Ishikawa (cell line): ENCODE measurements at regions not wholly inside any gene's neighbourhood (a gene's known extent, or its start where the extent isn't known, plus 50 kb on each side); places are given as distances from the start of the nearest gene placed in this dataset.

Experiments used
- CEBPB ChIP-seq: IDR thresholded peaks from 2 replicates; pipeline ENCODE4 v1.6.1; 2012
- CREB1 ChIP-seq: IDR thresholded peaks from 2 replicates; pipeline ENCODE4 v1.6.1; 2012; ENCODE audit warnings: low read depth
- EGR1 ChIP-seq: IDR thresholded peaks from 2 replicates; pipeline ENCODE4 v1.6.1; 2012
- EP300 ChIP-seq: IDR thresholded peaks from 2 replicates; pipeline ENCODE4 v1.6.1; 2012; ENCODE audit warnings: borderline replicate concordance
- FOXM1 ChIP-seq: IDR thresholded peaks from 2 replicates; pipeline ENCODE4 v1.6.1; 2012; ENCODE audit warnings: low read depth, borderline replicate concordance
- NFIC ChIP-seq: IDR thresholded peaks from 2 replicates; pipeline ENCODE4 v1.6.1; 2012
- RAD21 ChIP-seq: IDR thresholded peaks from 2 replicates; pipeline ENCODE4 v1.6.1; 2012; ENCODE audit warnings: low read depth
- TAF1 ChIP-seq: IDR thresholded peaks from 2 replicates; pipeline ENCODE4 v1.6.1; 2012; ENCODE audit warnings: low read depth, mild to moderate bottlenecking
- TCF12 ChIP-seq: IDR thresholded peaks from 2 replicates; pipeline ENCODE4 v1.6.1; 2012; ENCODE audit warnings: low read depth
- TEAD4 ChIP-seq: IDR thresholded peaks from 2 replicates; pipeline ENCODE4 v1.6.1; 2012
- YY1 ChIP-seq: IDR thresholded peaks from 2 replicates; pipeline ENCODE4 v1.6.1; 2012; ENCODE audit warnings: low read depth
- ZBTB7A ChIP-seq: IDR thresholded peaks from 2 replicates; pipeline ENCODE4 v1.6.1; 2012; ENCODE audit warnings: low read depth
- TF ChIP-seq, protein P1 (sequence below): IDR thresholded peaks from 2 replicates; pipeline ENCODE4 v1.6.1; 2012
- TF ChIP-seq, protein P2 (sequence below): IDR thresholded peaks from 2 replicates; pipeline ENCODE4 v1.6.1; 2012; ENCODE audit warnings: low read depth, mild to moderate bottlenecking
- TF ChIP-seq, protein P3 (sequence below): IDR thresholded peaks from 2 replicates; pipeline ENCODE4 v1.6.1; 2012

DNA sequence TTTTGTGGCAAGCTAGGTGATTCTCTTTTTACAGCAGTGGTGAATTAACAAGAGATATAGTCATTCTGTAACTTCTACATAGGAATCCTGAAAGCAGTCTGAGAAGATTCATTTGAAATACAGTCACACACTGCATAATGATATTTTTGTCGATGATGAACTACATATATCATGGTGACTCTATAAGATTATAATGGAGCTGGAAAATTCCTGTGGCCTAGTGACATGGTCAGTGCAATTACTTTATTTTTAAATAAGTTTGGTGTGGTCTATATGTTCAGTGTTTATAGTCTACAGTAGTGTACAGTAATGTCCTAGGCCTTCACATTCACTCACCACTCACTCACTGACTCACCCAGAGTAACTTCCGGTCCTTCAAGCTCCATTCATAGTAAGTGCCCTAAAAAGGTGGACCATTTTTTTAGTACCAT, 511.4 kb upstream of the MCTP2 start:
- TF ChIP-seq YY1 (no peak), TAF1 (no peak), TEAD4 (no peak), RAD21 (no peak), EGR1 (no peak), TCF12 (no peak), CREB1 (no peak), NFIC (no peak), EP300 (no peak), FOXM1 (no peak), CEBPB (no peak), ZBTB7A (no peak)
- TF ChIP-seq, protein P1, sequence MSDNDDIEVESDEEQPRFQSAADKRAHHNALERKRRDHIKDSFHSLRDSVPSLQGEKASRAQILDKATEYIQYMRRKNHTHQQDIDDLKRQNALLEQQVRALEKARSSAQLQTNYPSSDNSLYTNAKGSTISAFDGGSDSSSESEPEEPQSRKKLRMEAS = no peak
- TF ChIP-seq, protein P2, sequence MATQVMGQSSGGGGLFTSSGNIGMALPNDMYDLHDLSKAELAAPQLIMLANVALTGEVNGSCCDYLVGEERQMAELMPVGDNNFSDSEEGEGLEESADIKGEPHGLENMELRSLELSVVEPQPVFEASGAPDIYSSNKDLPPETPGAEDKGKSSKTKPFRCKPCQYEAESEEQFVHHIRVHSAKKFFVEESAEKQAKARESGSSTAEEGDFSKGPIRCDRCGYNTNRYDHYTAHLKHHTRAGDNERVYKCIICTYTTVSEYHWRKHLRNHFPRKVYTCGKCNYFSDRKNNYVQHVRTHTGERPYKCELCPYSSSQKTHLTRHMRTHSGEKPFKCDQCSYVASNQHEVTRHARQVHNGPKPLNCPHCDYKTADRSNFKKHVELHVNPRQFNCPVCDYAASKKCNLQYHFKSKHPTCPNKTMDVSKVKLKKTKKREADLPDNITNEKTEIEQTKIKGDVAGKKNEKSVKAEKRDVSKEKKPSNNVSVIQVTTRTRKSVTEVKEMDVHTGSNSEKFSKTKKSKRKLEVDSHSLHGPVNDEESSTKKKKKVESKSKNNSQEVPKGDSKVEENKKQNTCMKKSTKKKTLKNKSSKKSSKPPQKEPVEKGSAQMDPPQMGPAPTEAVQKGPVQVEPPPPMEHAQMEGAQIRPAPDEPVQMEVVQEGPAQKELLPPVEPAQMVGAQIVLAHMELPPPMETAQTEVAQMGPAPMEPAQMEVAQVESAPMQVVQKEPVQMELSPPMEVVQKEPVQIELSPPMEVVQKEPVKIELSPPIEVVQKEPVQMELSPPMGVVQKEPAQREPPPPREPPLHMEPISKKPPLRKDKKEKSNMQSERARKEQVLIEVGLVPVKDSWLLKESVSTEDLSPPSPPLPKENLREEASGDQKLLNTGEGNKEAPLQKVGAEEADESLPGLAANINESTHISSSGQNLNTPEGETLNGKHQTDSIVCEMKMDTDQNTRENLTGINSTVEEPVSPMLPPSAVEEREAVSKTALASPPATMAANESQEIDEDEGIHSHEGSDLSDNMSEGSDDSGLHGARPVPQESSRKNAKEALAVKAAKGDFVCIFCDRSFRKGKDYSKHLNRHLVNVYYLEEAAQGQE = no peak
- TF ChIP-seq, protein P3, sequence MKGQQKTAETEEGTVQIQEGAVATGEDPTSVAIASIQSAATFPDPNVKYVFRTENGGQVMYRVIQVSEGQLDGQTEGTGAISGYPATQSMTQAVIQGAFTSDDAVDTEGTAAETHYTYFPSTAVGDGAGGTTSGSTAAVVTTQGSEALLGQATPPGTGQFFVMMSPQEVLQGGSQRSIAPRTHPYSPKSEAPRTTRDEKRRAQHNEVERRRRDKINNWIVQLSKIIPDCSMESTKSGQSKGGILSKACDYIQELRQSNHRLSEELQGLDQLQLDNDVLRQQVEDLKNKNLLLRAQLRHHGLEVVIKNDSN = no peak

DNA sequence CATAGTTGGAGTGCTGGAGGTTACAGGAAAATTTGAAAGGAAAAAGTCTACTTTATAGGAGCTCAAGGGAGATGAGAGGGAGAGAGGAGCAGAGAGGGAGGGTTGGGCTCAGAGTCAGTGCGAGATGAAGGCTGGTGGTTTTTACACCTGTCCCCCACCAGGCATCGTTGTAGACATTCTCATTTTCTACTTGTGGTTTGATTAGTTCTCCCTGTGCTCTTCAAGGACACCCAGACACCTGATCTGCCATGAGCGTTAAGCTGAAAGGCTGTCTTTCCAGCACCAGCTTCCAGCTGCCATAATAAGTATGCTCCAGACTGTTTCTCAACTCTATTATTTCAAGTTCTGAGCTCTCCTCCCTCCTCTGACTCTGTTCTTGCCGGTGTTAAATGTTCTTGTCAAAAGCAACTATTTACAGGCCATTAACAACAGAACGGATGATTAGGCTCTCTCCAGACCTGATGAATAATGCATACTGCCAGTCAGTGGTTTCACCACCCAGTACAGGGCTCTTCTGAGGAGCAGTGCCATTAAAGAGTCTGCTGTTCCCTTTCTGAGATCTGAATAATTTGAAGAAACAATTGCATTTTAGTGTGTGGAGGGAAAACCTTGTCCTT, 514.6 kb upstream of the MCTP2 start:
- TF ChIP-seq TEAD4 = no peak
- no peak for TF ChIP-seq CEBPB
- no peak for TF ChIP-seq RAD21
- TF ChIP-seq YY1 = no peak
- no peak for TF ChIP-seq NFIC
- TF ChIP-seq, protein P2 = no peak
- no peak for TF ChIP-seq ZBTB7A
- no peak for TF ChIP-seq EGR1
- TF ChIP-seq FOXM1 = no peak
- TF ChIP-seq TAF1 = no peak
- TF ChIP-seq, protein P1 = no peak
- no peak for TF ChIP-seq TCF12
- TF ChIP-seq EP300 = no peak
- no peak for TF ChIP-seq CREB1
- TF ChIP-seq, protein P3 = no peak

DNA sequence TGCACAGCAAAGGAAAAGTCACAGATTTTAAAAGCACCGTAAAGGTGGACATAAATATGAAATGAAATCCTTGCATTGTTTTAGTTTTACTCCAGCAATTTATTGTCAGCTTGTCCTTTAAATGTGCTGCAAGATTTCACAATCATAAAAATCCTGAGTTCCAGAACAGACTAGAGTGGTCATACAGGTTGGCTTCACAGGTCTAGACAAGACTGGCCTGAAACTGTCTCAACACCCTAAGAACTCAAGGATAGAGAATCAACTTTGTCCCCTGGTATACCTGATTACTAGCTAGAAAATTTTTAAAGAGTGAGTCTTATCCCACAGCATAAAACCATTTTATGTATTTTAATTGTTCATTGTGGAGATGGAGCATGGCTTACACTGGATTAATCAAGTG, 521.7 kb upstream of the MCTP2 start:
- TF ChIP-seq EP300 (no peak), CEBPB (no peak)

DNA sequence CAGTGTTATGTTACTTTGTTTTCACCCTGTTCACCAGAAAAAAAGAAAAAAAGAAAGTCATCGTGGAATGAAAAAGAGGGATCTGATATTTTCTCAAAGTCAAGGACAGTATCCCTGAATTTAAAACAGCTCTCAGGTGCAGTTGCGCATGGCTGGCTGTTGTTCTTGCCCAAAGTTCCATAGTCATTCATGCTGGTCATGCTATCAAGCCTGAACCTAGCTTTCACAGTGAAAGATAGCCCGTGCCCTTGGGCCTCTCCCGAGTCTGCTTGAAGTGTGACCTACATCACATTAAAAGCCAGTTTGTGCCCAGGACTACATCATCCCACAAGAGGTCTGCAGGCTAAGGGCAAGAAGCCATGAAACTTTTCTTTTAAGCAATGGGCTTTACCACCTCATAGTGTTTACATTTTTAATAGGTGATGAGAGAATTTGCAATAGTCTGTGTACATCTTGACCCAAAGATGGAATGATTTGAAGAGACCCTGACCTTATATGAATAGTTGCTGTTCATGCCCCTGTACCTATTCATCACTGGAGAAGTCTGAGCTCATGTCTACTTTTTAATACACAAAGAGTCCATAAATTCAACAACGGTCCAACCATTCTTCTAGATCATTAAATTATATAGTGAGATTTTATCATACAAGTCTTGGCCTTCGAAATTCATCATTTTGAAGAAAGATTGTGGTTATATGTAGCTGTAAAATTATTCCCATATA, 522.5 kb upstream of the MCTP2 start:
- TF ChIP-seq YY1 (no peak), NFIC (no peak), RAD21 (no peak), ZBTB7A (no peak), TEAD4 (no peak), TCF12 (no peak), CEBPB (no peak), CREB1 (no peak), TAF1 (no peak), EP300 (no peak), EGR1 (no peak), FOXM1 (no peak)
- TF ChIP-seq, protein P3 = no peak
- TF ChIP-seq, protein P1 = no peak
- TF ChIP-seq, protein P2 = no peak
